ENCODE measurements at regions not wholly inside any gene's neighbourhood (a gene's known extent, or its start where the extent isn't known, plus 50 kb on each side); places are given as distances from the start of the nearest gene placed in this dataset.

GRCh38 chr1:68620571-68620970, 123.7 kb upstream of the DEPDC1 start:
- H3K36me3 Mint-ChIP-seq (ENCODE audit: low read depth), result no peaks in the 10 kb centered on the region
- POLR2A ChIA-PET, result no interaction called here
- peaks cover 15% of the 10 kb centered on the region for H3K9me3 Mint-ChIP-seq
- no peaks in the 10 kb centered on the region for H3K27me3 Mint-ChIP-seq
- DNase-seq, result no peak
- H3K4me1 Mint-ChIP-seq, result no peaks in the 10 kb centered on the region
- CTCF ChIA-PET, result no interaction called here
- H3K27ac Mint-ChIP-seq, result no peak overlapping the region
- H3K4me3 Mint-ChIP-seq, result no peak overlapping the region

GRCh38 chr1:68623700-68624099, 126.8 kb upstream of the DEPDC1 start:
- ChIA-PET POLR2A (no interaction called here), CTCF (no interaction called here)
- H3K4me3 Mint-ChIP-seq, result no peak overlapping the region
- no peaks in the 10 kb centered on the region for H3K36me3 Mint-ChIP-seq (ENCODE audit: low read depth)
- H3K9me3 Mint-ChIP-seq, result peaks cover 6% of the 10 kb centered on the region
- H3K4me1 Mint-ChIP-seq, result no peaks in the 10 kb centered on the region
- no peak overlapping the region for H3K27ac Mint-ChIP-seq
- DNase-seq, result no peak
- no peaks in the 10 kb centered on the region for H3K27me3 Mint-ChIP-seq

GRCh38 chr1:68624233-68624632, 127.4 kb upstream of the DEPDC1 start:
- H3K9me3 Mint-ChIP-seq, result peaks cover 6% of the 10 kb centered on the region

GRCh38 chr1:68625624-68626023, 128.7 kb upstream of the DEPDC1 start:
- POLR2A ChIA-PET, result no interaction called here
- DNase-seq, result no peak
- Mint-ChIP-seq H3K4me1 (no peaks in the 10 kb centered on the region), H3K27ac (no peak overlapping the region), H3K4me3 (no peak overlapping the region), H3K9me3 (peaks cover 6% of the 10 kb centered on the region), H3K27me3 (no peaks in the 10 kb centered on the region), H3K36me3 (ENCODE audit: low read depth) (no peaks in the 10 kb centered on the region)
- CTCF ChIA-PET, result no interaction called here

More at GRCh38 chr1:68624233-68624632, 127.4 kb upstream of the DEPDC1 start:
- no peaks in the 10 kb centered on the region for H3K27me3 Mint-ChIP-seq
- DNase-seq, result no peak
- H3K4me3 Mint-ChIP-seq, result no peak overlapping the region
- no peaks in the 10 kb centered on the region for H3K36me3 Mint-ChIP-seq (ENCODE audit: low read depth)
- no peak overlapping the region for H3K27ac Mint-ChIP-seq
- no peaks in the 10 kb centered on the region for H3K4me1 Mint-ChIP-seq
- CTCF ChIA-PET, result no interaction called here
- POLR2A ChIA-PET, result no interaction called here

- no peaks in the 10 kb centered on the region for H3K36me3 Mint-ChIP-seq (ENCODE audit: low read depth)
- DNase-seq, result no peak
- no peaks in the 10 kb centered on the region for H3K4me1 Mint-ChIP-seq
- no peaks in the 10 kb centered on the region for H3K9me3 Mint-ChIP-seq
- ChIA-PET POLR2A (no interaction called here), CTCF (no interaction called here)
- no peak overlapping the region for H3K4me3 Mint-ChIP-seq
- H3K27ac Mint-ChIP-seq, result no peak overlapping the region
- no peaks in the 10 kb centered on the region for H3K27me3 Mint-ChIP-seq
Observed at GRCh38 chr1:68633141-68633919, 136.4 kb upstream of the DEPDC1 start.

- POLR2A ChIA-PET, result no interaction called here
- DNase-seq, result no peak
- Mint-ChIP-seq H3K36me3 (ENCODE audit: low read depth) (no peaks in the 10 kb centered on the region), H3K4me1 (no peaks in the 10 kb centered on the region), H3K4me3 (no peak overlapping the region), H3K27ac (no peak overlapping the region), H3K27me3 (no peaks in the 10 kb centered on the region), H3K9me3 (peaks cover 2% of the 10 kb centered on the region)
- CTCF ChIA-PET, result no interaction called here
Observed at GRCh38 chr1:68644504-68644903, 147.6 kb upstream of the DEPDC1 start.

GRCh38 chr1:68651115-68651514, 154.2 kb upstream of the DEPDC1 start:
- Mint-ChIP-seq H3K4me1 (no peaks in the 10 kb centered on the region), H3K9me3 (peaks cover 5% of the 10 kb centered on the region), H3K36me3 (ENCODE audit: low read depth) (no peaks in the 10 kb centered on the region), H3K27ac (no peak overlapping the region), H3K4me3 (no peak overlapping the region), H3K27me3 (no peaks in the 10 kb centered on the region)
- ChIA-PET CTCF (no interaction called here), POLR2A (no interaction called here)
- DNase-seq, result no peak

GRCh38 chr1:68653882-68654281, 157.0 kb upstream of the DEPDC1 start:
- H3K27me3 Mint-ChIP-seq, result no peaks in the 10 kb centered on the region
- POLR2A ChIA-PET, result no interaction called here
- CTCF ChIA-PET, result no interaction called here
- peaks cover 3% of the 10 kb centered on the region for H3K9me3 Mint-ChIP-seq
- no peaks in the 10 kb centered on the region for H3K36me3 Mint-ChIP-seq (ENCODE audit: low read depth)
- H3K4me3 Mint-ChIP-seq, result no peak overlapping the region
- no peak for DNase-seq
- no peak overlapping the region for H3K27ac Mint-ChIP-seq
- H3K4me1 Mint-ChIP-seq, result no peaks in the 10 kb centered on the region

GRCh38 chr1:68673771-68674170, 176.9 kb upstream of the DEPDC1 start:
- Mint-ChIP-seq H3K27me3 (no peaks in the 10 kb centered on the region), H3K36me3 (ENCODE audit: low read depth) (no peaks in the 10 kb centered on the region), H3K4me1 (no peaks in the 10 kb centered on the region), H3K4me3 (no peak overlapping the region), H3K27ac (no peak overlapping the region), H3K9me3 (peaks cover 3% of the 10 kb centered on the region)
- ChIA-PET POLR2A (no interaction called here), CTCF (no interaction called here)
- DNase-seq, result no peak

GRCh38 chr1:68675336-68675735, 178.5 kb upstream of the DEPDC1 start:
- H3K36me3 Mint-ChIP-seq (ENCODE audit: low read depth), result no peaks in the 10 kb centered on the region
- no peak for DNase-seq
- no peaks in the 10 kb centered on the region for H3K27me3 Mint-ChIP-seq
- CTCF ChIA-PET, result no interaction called here
- POLR2A ChIA-PET, result no interaction called here
- peaks cover 3% of the 10 kb centered on the region for H3K9me3 Mint-ChIP-seq
- H3K4me1 Mint-ChIP-seq, result no peaks in the 10 kb centered on the region
- no peak overlapping the region for H3K4me3 Mint-ChIP-seq
- H3K27ac Mint-ChIP-seq, result no peak overlapping the region

GRCh38 chr1:68677684-68678351, 180.9 kb upstream of the DEPDC1 start:
- ChIA-PET CTCF (no interaction called here), POLR2A (no interaction called here)
- H3K9me3 Mint-ChIP-seq, result peaks cover 5% of the 10 kb centered on the region
- H3K36me3 Mint-ChIP-seq (ENCODE audit: low read depth), result no peaks in the 10 kb centered on the region
- DNase-seq, result no peak
- H3K27me3 Mint-ChIP-seq, result no peaks in the 10 kb centered on the region
- H3K27ac Mint-ChIP-seq, result no peak overlapping the region
- H3K4me1 Mint-ChIP-seq, result no peaks in the 10 kb centered on the region
- H3K4me3 Mint-ChIP-seq, result no peak overlapping the region

- CTCF ChIA-PET, result no interaction called here
- H3K4me1 Mint-ChIP-seq, result no peaks in the 10 kb centered on the region
- POLR2A ChIA-PET, result no interaction called here
- H3K9me3 Mint-ChIP-seq, result peaks cover 4% of the 10 kb centered on the region
- H3K4me3 Mint-ChIP-seq, result no peak overlapping the region
- H3K27ac Mint-ChIP-seq, result no peak overlapping the region
- H3K27me3 Mint-ChIP-seq, result no peaks in the 10 kb centered on the region
- DNase-seq, result no peak
- H3K36me3 Mint-ChIP-seq (ENCODE audit: low read depth), result no peaks in the 10 kb centered on the region
Observed at GRCh38 chr1:68696221-68696620, 199.3 kb upstream of the DEPDC1 start.

GRCh38 chr1:68703921-68704354, 207.1 kb upstream of the DEPDC1 start:
- H3K4me3 Mint-ChIP-seq, result no peak overlapping the region
- ChIA-PET POLR2A (no interaction called here), CTCF (no interaction called here)
- DNase-seq, result no peak
- no peaks in the 10 kb centered on the region for H3K36me3 Mint-ChIP-seq (ENCODE audit: low read depth)
- H3K27me3 Mint-ChIP-seq, result no peaks in the 10 kb centered on the region
- H3K4me1 Mint-ChIP-seq, result no peaks in the 10 kb centered on the region
- peaks cover 4% of the 10 kb centered on the region for H3K9me3 Mint-ChIP-seq
- H3K27ac Mint-ChIP-seq, result no peak overlapping the region

GRCh38 chr1:68704800-68705443, 208.0 kb upstream of the DEPDC1 start:
- Mint-ChIP-seq H3K36me3 (ENCODE audit: low read depth) (no peaks in the 10 kb centered on the region), H3K9me3 (peaks cover 7% of the 10 kb centered on the region), H3K4me1 (no peaks in the 10 kb centered on the region), H3K27me3 (no peaks in the 10 kb centered on the region), H3K4me3 (no peak overlapping the region), H3K27ac (no peak overlapping the region)
- CTCF ChIA-PET, result no interaction called here
- POLR2A ChIA-PET, result no interaction called here
- no peak for DNase-seq

Data from activated CD4-positive, alpha-beta memory T cell treated with anti-CD3 and anti-CD28 coated beads, Interleukin-2, amount 10 ng/mL, durations not matched to agents 7 days and 5 days (primary cell).